Activated effector memory CD4-positive, alpha-beta T cell treated with Interleukin-2 at 50 U/mL for 16 hours (primary cell): ENCODE measurements at regions not wholly inside any gene's neighbourhood (a gene's known extent, or its start where the extent isn't known, plus 50 kb on each side); places are given as distances from the start of the nearest gene placed in this dataset.
"Not testable (repeated sequence)": the region's sequence is repeated elsewhere in the genome, so short reads cannot be mapped to it uniquely, and the experiment has no call there.

Experiments used
- DNase-seq: peaks from one replicate; pipeline ENCODE4 v3.0.0-alpha.2; 2020

GRCh38 chr12:46711756-46712155, 114.0 kb downstream of the SLC38A4 start:
- DNase-seq: no peak

- no peak for DNase-seq
Observed at GRCh38 chr12:46710125-46710743, 115.6 kb downstream of the SLC38A4 start.

- no peak for DNase-seq
Observed at GRCh38 chr12:46702581-46703344, 123.0 kb downstream of the SLC38A4 start.

GRCh38 chr12:46701356-46701755, 124.4 kb downstream of the SLC38A4 start:
- no peak for DNase-seq

- DNase-seq: no peak
Observed at GRCh38 chr12:46699986-46700385, 125.8 kb downstream of the SLC38A4 start.

GRCh38 chr12:46698003-46698402, 127.8 kb downstream of the SLC38A4 start:
- DNase-seq: no peak

GRCh38 chr12:46693518-46693917, 132.3 kb downstream of the SLC38A4 start:
- no peak for DNase-seq

GRCh38 chr12:46693034-46693433, 132.8 kb downstream of the SLC38A4 start:
- no peak for DNase-seq

- DNase-seq: no peak
Observed at GRCh38 chr12:46692606-46693005, 133.2 kb downstream of the SLC38A4 start.

- DNase-seq: no peak
Observed at GRCh38 chr12:46686267-46686942, 139.4 kb downstream of the SLC38A4 start.

GRCh38 chr12:46684243-46684642, 141.6 kb downstream of the SLC38A4 start:
- not testable (repeated sequence) for DNase-seq

GRCh38 chr12:46682148-46682547, 143.6 kb downstream of the SLC38A4 start:
- no peak for DNase-seq

- DNase-seq: no peak
Observed at GRCh38 chr12:46680506-46680905, 145.3 kb downstream of the SLC38A4 start.

GRCh38 chr12:46679754-46680153, 146.0 kb downstream of the SLC38A4 start:
- DNase-seq: no peak

GRCh38 chr12:46678426-46678825, 147.4 kb downstream of the SLC38A4 start:
- no peak for DNase-seq

- no peak for DNase-seq
Observed at GRCh38 chr12:46677749-46678148, 148.0 kb downstream of the SLC38A4 start.

GRCh38 chr12:46676797-46677520, 148.8 kb downstream of the SLC38A4 start:
- DNase-seq: no peak

- no peak for DNase-seq
Observed at GRCh38 chr12:46676396-46676795, 149.4 kb downstream of the SLC38A4 start.

- DNase-seq: no peak
Observed at GRCh38 chr12:46675736-46676135, 150.1 kb downstream of the SLC38A4 start.

GRCh38 chr12:46674800-46675199, 151.0 kb downstream of the SLC38A4 start:
- DNase-seq: no peak

GRCh38 chr12:46674129-46674528, 151.7 kb downstream of the SLC38A4 start:
- DNase-seq: no peak

- DNase-seq: no peak
Observed at GRCh38 chr12:46671102-46671501, 154.7 kb downstream of the SLC38A4 start.

GRCh38 chr12:46670636-46671035, 155.2 kb downstream of the SLC38A4 start:
- no peak for DNase-seq
